K562 (cell line): ENCODE measurements at regions not wholly inside any gene's neighbourhood (a gene's known extent, or its start where the extent isn't known, plus 50 kb on each side); places are given as distances from the start of the nearest gene placed in this dataset.

Experiments used
- EZH2 ChIP-seq: IDR thresholded peaks from 2 replicates; pipeline ENCODE4 v1.6.1; 2012; ENCODE audit warnings: low read depth, mild to moderate bottlenecking, inconsistent platforms, low read length, borderline replicate concordance
- JUNB ChIP-seq: fragments of 450-650 bp; formaldehyde crosslinking; conservative IDR thresholded peaks from 2 replicates; pipeline ENCODE4 v1.4.0; 2020; ENCODE audit warnings: mild to moderate bottlenecking
- L3MBTL2 ChIP-seq: fragments of 450-650 bp; IDR thresholded peaks from 2 replicates; pipeline ENCODE4 v1.6.1; 2016; ENCODE audit warnings: mild to moderate bottlenecking, moderate library complexity
- MEIS2 ChIP-seq: fragments of 450-650 bp; IDR thresholded peaks from 2 replicates; pipeline ENCODE4 v1.6.1; 2014; ENCODE audit warnings: mild to moderate bottlenecking; ENCODE audit not compliant: partially characterized antibody
- NFIC ChIP-seq: fragments of 450-650 bp; IDR thresholded peaks from 2 replicates; pipeline ENCODE4 v1.6.1; 2017; ENCODE audit warnings: mild to moderate bottlenecking, inconsistent platforms
- POLR2H ChIP-seq: IDR thresholded peaks from 2 replicates; pipeline ENCODE4 v1.6.1; 2016; ENCODE audit warnings: missing genetic modification characterization, low read depth, mild to moderate bottlenecking, control low read depth, missing compliant biosample characterization, moderate library complexity
- RBBP5 ChIP-seq: fragments of 200-600 bp; sonication (generic); IDR thresholded peaks from 2 replicates; pipeline ENCODE4 v1.6.1; 2012; ENCODE audit warnings: borderline replicate concordance, mild to moderate bottlenecking, low read length, control low read depth, inconsistent platforms; ENCODE audit not compliant: insufficient read depth, poor library complexity, severe bottlenecking
- SUPT5H ChIP-seq: fragments of 450-650 bp; IDR thresholded peaks from 2 replicates; pipeline ENCODE4 v1.6.1; 2016
- ZFX ChIP-seq: sonication (generic); formaldehyde crosslinking; IDR thresholded peaks from 2 replicates; pipeline ENCODE4 v1.8.0; 2022; ENCODE audit warnings: mild to moderate bottlenecking, missing genetic modification reagents, moderate library complexity
- TF ChIP-seq, protein P1 (sequence below): sonication (generic); formaldehyde crosslinking; IDR thresholded peaks from 2 replicates; pipeline ENCODE4 v1.8.0; 2022; ENCODE audit warnings: missing genetic modification reagents, mild to moderate bottlenecking, moderate library complexity, borderline replicate concordance
- TF ChIP-seq, protein P2 (sequence below): fragments of 250-450 bp; sonication (Bioruptor Pico); IDR thresholded peaks from 2 replicates; pipeline ENCODE4 v1.4.0; 2020; ENCODE audit warnings: borderline replicate concordance
- TF ChIP-seq, protein P3 (sequence below): fragments of 250-450 bp; sonication (Bioruptor Pico); IDR thresholded peaks from 2 replicates; pipeline ENCODE4 v1.5.1; 2021; ENCODE audit warnings: mild to moderate bottlenecking
- TF ChIP-seq, protein P4 (sequence below): fragments of 450-650 bp; IDR thresholded peaks from 2 replicates; pipeline ENCODE4 v1.6.1; 2018; ENCODE audit not compliant: partially characterized antibody

DNA sequence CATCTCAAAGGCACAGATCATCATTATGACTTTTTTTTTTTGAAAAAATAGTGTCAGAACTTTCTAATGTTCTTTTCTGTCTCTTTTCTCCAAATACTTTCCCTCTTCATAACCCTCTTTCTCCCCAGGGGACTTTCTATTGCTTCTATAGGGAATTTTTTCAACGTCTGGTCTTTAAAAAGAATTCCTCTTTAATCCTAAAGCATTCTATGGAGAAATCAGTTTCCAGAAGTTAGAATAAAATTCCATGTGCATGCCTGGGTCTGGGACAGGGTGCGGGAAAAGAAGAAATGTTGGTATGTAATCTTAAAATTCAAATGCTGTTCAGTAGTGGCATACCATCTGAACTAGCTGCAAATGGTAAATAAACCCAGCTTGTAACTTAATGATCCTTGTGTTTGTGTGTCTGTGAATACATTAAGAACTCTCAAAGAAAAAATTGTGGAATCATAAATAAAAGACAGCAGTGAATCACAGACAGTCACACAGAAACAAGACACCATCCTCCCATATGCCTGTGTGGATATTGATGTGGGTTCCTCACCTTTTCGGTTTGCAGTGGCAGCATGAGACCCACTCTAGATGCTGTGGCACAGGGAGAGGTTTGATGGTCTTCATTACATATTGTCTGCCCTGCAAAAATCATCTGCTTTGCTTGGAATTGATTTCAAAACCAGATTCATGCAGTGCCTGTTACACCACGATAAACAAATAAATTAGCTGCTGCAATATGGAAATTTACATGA is 374.7 kb upstream of the NRP1 start (continued):
- TF ChIP-seq, protein P1, sequence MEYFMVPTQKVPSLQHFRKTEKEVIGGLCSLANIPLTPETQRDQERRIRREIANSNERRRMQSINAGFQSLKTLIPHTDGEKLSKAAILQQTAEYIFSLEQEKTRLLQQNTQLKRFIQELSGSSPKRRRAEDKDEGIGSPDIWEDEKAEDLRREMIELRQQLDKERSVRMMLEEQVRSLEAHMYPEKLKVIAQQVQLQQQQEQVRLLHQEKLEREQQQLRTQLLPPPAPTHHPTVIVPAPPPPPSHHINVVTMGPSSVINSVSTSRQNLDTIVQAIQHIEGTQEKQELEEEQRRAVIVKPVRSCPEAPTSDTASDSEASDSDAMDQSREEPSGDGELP (CRISPR knock-in tag), result no peak
- no peak for TF ChIP-seq JUNB (CRISPR knock-in tag)
- TF ChIP-seq, protein P2, sequence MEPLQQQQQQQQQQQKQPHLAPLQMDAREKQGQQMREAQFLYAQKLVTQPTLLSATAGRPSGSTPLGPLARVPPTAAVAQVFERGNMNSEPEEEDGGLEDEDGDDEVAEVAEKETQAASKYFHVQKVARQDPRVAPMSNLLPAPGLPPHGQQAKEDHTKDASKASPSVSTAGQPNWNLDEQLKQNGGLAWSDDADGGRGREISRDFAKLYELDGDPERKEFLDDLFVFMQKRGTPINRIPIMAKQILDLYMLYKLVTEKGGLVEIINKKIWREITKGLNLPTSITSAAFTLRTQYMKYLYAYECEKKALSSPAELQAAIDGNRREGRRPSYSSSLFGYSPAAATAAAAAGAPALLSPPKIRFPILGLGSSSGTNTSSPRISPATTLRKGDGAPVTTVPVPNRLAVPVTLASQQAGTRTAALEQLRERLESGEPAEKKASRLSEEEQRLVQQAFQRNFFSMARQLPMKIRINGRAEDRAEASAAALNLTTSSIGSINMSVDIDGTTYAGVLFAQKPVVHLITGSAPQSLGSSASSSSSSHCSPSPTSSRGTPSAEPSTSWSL (CRISPR knock-in tag), result no peak
- TF ChIP-seq POLR2H (tag), result no peak
- TF ChIP-seq NFIC, result no peak
- TF ChIP-seq SUPT5H, result no peak
- TF ChIP-seq, protein P3, sequence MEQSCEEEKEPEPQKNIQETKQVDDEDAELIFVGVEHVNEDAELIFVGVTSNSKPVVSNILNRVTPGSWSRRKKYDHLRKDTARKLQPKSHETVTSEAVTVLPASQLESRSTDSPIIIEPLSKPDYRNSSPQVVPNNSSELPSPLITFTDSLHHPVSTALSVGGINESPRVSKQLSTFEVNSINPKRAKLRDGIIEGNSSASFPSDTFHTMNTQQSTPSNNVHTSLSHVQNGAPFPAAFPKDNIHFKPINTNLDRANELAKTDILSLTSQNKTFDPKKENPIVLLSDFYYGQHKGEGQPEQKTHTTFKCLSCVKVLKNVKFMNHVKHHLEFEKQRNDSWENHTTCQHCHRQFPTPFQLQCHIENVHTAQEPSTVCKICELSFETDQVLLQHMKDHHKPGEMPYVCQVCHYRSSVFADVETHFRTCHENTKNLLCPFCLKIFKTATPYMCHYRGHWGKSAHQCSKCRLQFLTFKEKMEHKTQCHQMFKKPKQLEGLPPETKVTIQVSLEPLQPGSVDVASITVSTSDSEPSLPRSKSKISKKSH (CRISPR knock-in tag), result no peak
- no peak for TF ChIP-seq RBBP5
- TF ChIP-seq, protein P4, sequence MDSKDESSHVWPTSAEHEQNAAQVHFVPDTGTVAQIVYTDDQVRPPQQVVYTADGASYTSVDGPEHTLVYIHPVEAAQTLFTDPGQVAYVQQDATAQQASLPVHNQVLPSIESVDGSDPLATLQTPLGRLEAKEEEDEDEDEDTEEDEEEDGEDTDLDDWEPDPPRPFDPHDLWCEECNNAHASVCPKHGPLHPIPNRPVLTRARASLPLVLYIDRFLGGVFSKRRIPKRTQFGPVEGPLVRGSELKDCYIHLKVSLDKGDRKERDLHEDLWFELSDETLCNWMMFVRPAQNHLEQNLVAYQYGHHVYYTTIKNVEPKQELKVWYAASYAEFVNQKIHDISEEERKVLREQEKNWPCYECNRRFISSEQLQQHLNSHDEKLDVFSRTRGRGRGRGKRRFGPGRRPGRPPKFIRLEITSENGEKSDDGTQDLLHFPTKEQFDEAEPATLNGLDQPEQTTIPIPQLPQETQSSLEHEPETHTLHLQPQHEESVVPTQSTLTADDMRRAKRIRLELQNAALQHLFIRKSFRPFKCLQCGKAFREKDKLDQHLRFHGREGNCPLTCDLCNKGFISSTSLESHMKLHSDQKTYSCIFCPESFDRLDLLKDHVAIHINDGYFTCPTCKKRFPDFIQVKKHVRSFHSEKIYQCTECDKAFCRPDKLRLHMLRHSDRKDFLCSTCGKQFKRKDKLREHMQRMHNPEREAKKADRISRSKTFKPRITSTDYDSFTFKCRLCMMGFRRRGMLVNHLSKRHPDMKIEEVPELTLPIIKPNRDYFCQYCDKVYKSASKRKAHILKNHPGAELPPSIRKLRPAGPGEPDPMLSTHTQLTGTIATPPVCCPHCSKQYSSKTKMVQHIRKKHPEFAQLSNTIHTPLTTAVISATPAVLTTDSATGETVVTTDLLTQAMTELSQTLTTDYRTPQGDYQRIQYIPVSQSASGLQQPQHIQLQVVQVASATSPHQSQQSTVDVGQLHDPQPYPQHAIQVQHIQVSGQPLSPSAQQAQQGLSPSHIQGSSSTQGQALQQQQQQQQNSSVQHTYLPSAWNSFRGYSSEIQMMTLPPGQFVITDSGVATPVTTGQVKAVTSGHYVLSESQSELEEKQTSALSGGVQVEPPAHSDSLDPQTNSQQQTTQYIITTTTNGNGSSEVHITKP, result no peak
- TF ChIP-seq MEIS2, result no peak
- TF ChIP-seq EZH2, result no peak
- TF ChIP-seq ZFX (CRISPR knock-in tag), result no peak
- no peak for TF ChIP-seq L3MBTL2
